Endothelial cell of umbilical vein (primary cell): ENCODE measurements at regions not wholly inside any gene's neighbourhood (a gene's known extent, or its start where the extent isn't known, plus 50 kb on each side); places are given as distances from the start of the nearest gene placed in this dataset.

Experiments
- BruUV-seq: library from RNA; stranded (reverse); fragments of 400-500 nt; replicated peaks from 2 replicates; lab custom pipeline; 2021; lab: Mats Ljungman, UMichigan
- CTCF ChIA-PET: fragments of 300-600, 350-600 bp; sonication (Branson Sonifier 250); formaldehyde crosslinking; loops from one replicate; lab custom pipeline; 2021; ENCODE audit warnings: antibody characterized with exemption, inconsistent platforms; lab: Charles Lee
- POLR2A ChIA-PET: fragments of 300-600, 350-600 bp; sonication (Branson Sonifier 250); formaldehyde crosslinking; loops from one replicate; lab custom pipeline; 2021; ENCODE audit warnings: antibody characterized with exemption, inconsistent platforms; lab: Charles Lee
- DNase-seq: peaks from one replicate; pipeline ENCODE4 v3.0.0-alpha.2; 2011; ENCODE audit warnings: low read depth, low spot score
- FAIRE-seq: peaks from 2 replicates; lab custom pipeline; 2011; peaks lifted over from hg19 to GRCh38; lab: Jason Lieb, UNC
- H2AFZ ChIP-seq: 2 replicates; pipeline ENCODE4 v1.6.0; 2012; ENCODE audit warnings: low read depth, low read length, control low read depth, inconsistent platforms
- H3K27ac ChIP-seq: 2 replicates; pipeline ENCODE4 v1.5.1; 2011; ENCODE audit warnings: low read depth, mild to moderate bottlenecking, control low read depth, low read length, moderate library complexity; ENCODE audit not compliant: insufficient read depth
- H3K27me3 ChIP-seq, 2 experiments: 2 replicates each; pipeline versions ENCODE4 v1.6.0 to v1.6.1; 2011; ENCODE audit warnings: low read length in 2 of 2, mixed read lengths in 1 of 2; ENCODE audit not compliant: control insufficient read depth in 2 of 2, insufficient read depth in 2 of 2
- H3K36me3 ChIP-seq, 2 experiments: 2 replicates in 1 of 2; 3 replicates in 1 of 2; pipeline ENCODE4 v1.5.1; 2011; ENCODE audit warnings: low read length in 2 of 2, mild to moderate bottlenecking in 1 of 2, moderate library complexity in 1 of 2; ENCODE audit not compliant: control insufficient read depth in 2 of 2, insufficient read depth in 2 of 2; ENCODE audit errors: extremely low read depth in 1 of 2
- H3K4me1 ChIP-seq: 3 replicates; pipeline ENCODE4 v1.5.1; 2011; ENCODE audit warnings: mild to moderate bottlenecking, low read length; ENCODE audit not compliant: control insufficient read depth, insufficient read depth; ENCODE audit errors: extremely low read depth
- H3K4me2 ChIP-seq: 2 replicates; pipeline ENCODE4 v1.6.1; 2011; ENCODE audit warnings: low read length, control low read depth, mixed read lengths; ENCODE audit not compliant: insufficient read depth
- H3K4me3 ChIP-seq, 3 experiments: fragments of 200-600 bp in 1 of 3; sonication (generic), shearing (Covaris generic) in 1 of 3; replicated peaks in 1 of 3; 2 replicates each; pipeline ENCODE4 v1.5.1; 2011 to 2016; ENCODE audit warnings: control low read depth in 3 of 3, low read length in 3 of 3, mild to moderate bottlenecking in 2 of 3, inconsistent platforms in 1 of 3, low read depth in 1 of 3, moderate library complexity in 1 of 3; ENCODE audit not compliant: insufficient read depth in 1 of 3
- H3K79me2 ChIP-seq: 2 replicates; pipeline ENCODE4 v1.6.0; 2012; ENCODE audit warnings: low read length, inconsistent platforms; ENCODE audit not compliant: control insufficient read depth, insufficient read depth
- H3K9ac ChIP-seq: replicated peaks from 2 replicates; pipeline ENCODE3; 2011; ENCODE audit warnings: low read length, control low read depth; ENCODE audit not compliant: insufficient read depth; ENCODE audit errors: extremely low read depth
- H3K9me1 ChIP-seq: replicated peaks from 3 replicates; pipeline ENCODE4 v1.6.0; 2011; ENCODE audit warnings: mild to moderate bottlenecking, low read length; ENCODE audit not compliant: control insufficient read depth, insufficient read depth; ENCODE audit errors: extremely low read depth
- H3K9me3 ChIP-seq: replicated peaks from 2 replicates; pipeline ENCODE4 v1.5.1; 2012; ENCODE audit warnings: low read length, inconsistent platforms; ENCODE audit not compliant: control insufficient read depth, insufficient read depth
- H4K20me1 ChIP-seq: replicated peaks from 2 replicates; pipeline ENCODE3; 2011; ENCODE audit warnings: mild to moderate bottlenecking, low read length; ENCODE audit not compliant: control insufficient read depth, insufficient read depth; ENCODE audit errors: extremely low read depth
- CTCF ChIP-seq, 2 donors: IDR thresholded peaks; 1 replicate in 1 of 2; 2 replicates in 1 of 2; pipeline ENCODE4 v1.5.1; 2011; ENCODE audit warnings: low read length in 2 of 2, mild to moderate bottlenecking in 2 of 2, moderate library complexity in 2 of 2, control low read depth in 1 of 2, inconsistent platforms in 1 of 2, low read depth in 1 of 2; ENCODE audit not compliant: insufficient read depth in 1 of 2; ENCODE audit errors: extremely low read depth in 1 of 2
- EZH2 ChIP-seq: IDR thresholded peaks from 2 replicates; pipeline ENCODE4 v1.6.1; 2012; ENCODE audit warnings: borderline replicate concordance, low read depth, mild to moderate bottlenecking, moderate library complexity, low read length, inconsistent platforms; ENCODE audit not compliant: severe bottlenecking
- FOS ChIP-seq: IDR thresholded peaks from 2 replicates; pipeline ENCODE4 v1.6.1; 2011; ENCODE audit warnings: mild to moderate bottlenecking, low read length, moderate library complexity, borderline replicate concordance; ENCODE audit not compliant: insufficient read depth
- GATA2 ChIP-seq: IDR thresholded peaks from 2 replicates; pipeline ENCODE4 v1.7.0; 2011; ENCODE audit warnings: low read depth, mild to moderate bottlenecking, moderate library complexity, mixed read lengths, low read length; ENCODE audit not compliant: insufficient read length, insufficient read depth
- JUN ChIP-seq: IDR thresholded peaks from 2 replicates; pipeline ENCODE4 v1.6.1; 2011; ENCODE audit warnings: borderline replicate concordance, low read depth; ENCODE audit not compliant: insufficient read length, insufficient read depth
- MAX ChIP-seq: IDR thresholded peaks from 2 replicates; pipeline ENCODE4 v1.6.1; 2011; ENCODE audit not compliant: insufficient read depth, insufficient read length
- MYC ChIP-seq: IDR thresholded peaks from one replicate; pipeline ENCODE4 v1.6.1; 2011; ENCODE audit warnings: mild to moderate bottlenecking, low read depth, low read length
- POLR2A ChIP-seq: IDR thresholded peaks from 2 replicates; pipeline ENCODE4 v1.6.1; 2012; ENCODE audit warnings: low read depth, mild to moderate bottlenecking, control low read depth, low read length
- POLR2AphosphoS5 ChIP-seq: IDR thresholded peaks from 2 replicates; pipeline ENCODE4 v1.6.1; 2012; ENCODE audit warnings: low read depth, mild to moderate bottlenecking, control low read depth, low read length, moderate library complexity; ENCODE audit not compliant: insufficient read depth
- dilution Hi-C: fragments of 300-500 bp; cut with MboI; formaldehyde crosslinking; loops from one replicate; pipeline ENCODE4 v1.15.0; 2019; ENCODE audit warnings: low sequenced_read_pairs; ENCODE audit not compliant: extremely low pct_ligation_motif_present
- intact Hi-C: fragments of 100-400 bp; cut with micrococcal nuclease; formaldehyde crosslinking; loops from one replicate; pipeline ENCODE4 v1.10.0; 2022

GRCh38 chr4:123955167-123955800 lies 558.7 kb downstream of the SPRY1 start:
- POLR2A ChIA-PET = no interaction called here
- H3K9me1 ChIP-seq = no peaks in the 10 kb centered on the region
- no peak overlapping the region for H3K4me3 ChIP-seq
- intact Hi-C loops = no loop called here
- H3K36me3 ChIP-seq = no peaks in the 10 kb centered on the region
- H3K9ac ChIP-seq = no peak overlapping the region
- H3K4me1 ChIP-seq = no peaks in the 10 kb centered on the region
- H3K4me2 ChIP-seq = no peak overlapping the region
- CTCF ChIA-PET = no interaction called here
- H3K9me3 ChIP-seq = no peaks in the 10 kb centered on the region
- H3K79me2 ChIP-seq = no peaks in the 10 kb centered on the region
- H3K27ac ChIP-seq = no peak overlapping the region
- no peak overlapping the region for H2AFZ ChIP-seq
- dilution Hi-C loops = no loop called here
- no peaks in the 10 kb centered on the region for H4K20me1 ChIP-seq
- no TSS peak for BruUV-seq
- H3K27me3 ChIP-seq = no peaks in the 10 kb centered on the region
- no peak for TF ChIP-seq GATA2
- no peak for TF ChIP-seq CTCF (IDR thresholded peaks at IDR 0.05; ENCODE audit: extremely low read depth in 1 of 2, insufficient read depth in 1 of 2, low read depth in 1 of 2, low read length in 2 of 2)
- no peak for TF ChIP-seq MYC
- TF ChIP-seq POLR2A = no peak
- TF ChIP-seq MAX = no peak
- no peak for TF ChIP-seq FOS
- TF ChIP-seq JUN = no peak
- TF ChIP-seq EZH2 = no peak
- TF ChIP-seq POLR2AphosphoS5 = no peak
- FAIRE-seq = no peak
- DNase-seq = no peak
